Prostate gland (tissue), 2 donors: ENCODE measurements at regions not wholly inside any gene's neighbourhood (a gene's known extent, or its start where the extent isn't known, plus 50 kb on each side); places are given as distances from the start of the nearest gene placed in this dataset.
A peak's percentile ranks its signal among the peaks of the same experiment; 100 is the strongest.

Source experiments
- DNase-seq: peaks from one replicate; pipeline ENCODE4 v3.0.0-alpha.2; 2019; ENCODE audit warnings: low spot score
- H3K27ac ChIP-seq, 2 donors: fragments of 200-600 bp; sonication (generic); 2 replicates each; pipeline ENCODE4 v1.5.1; 2017 to 2019
- H3K27me3 ChIP-seq: fragments of 200-600 bp; sonication (generic); replicated peaks from 2 replicates; pipeline ENCODE4 v1.5.1; 2019; ENCODE audit not compliant: insufficient read depth
- H3K36me3 ChIP-seq, 2 donors: fragments of 200-600 bp; sonication (generic); 1 replicate in 1 of 2; 2 replicates in 1 of 2; pipeline versions ENCODE4 v1.5.1 to v1.8.1; 2017 to 2019
- H3K4me1 ChIP-seq: fragments of 200-600 bp; sonication (generic); replicated peaks from 2 replicates; pipeline ENCODE4 v1.5.1; 2019
- H3K4me3 ChIP-seq, 2 donors: fragments of 200-600 bp; sonication (generic); 2 replicates each; pipeline ENCODE4 v1.5.1; 2017 to 2019
- H3K9me3 ChIP-seq: fragments of 200-600 bp; sonication (generic); 2 replicates; pipeline ENCODE4 v1.5.1; 2017
- POLR2A ChIP-seq: fragments of 450-650 bp; IDR thresholded peaks from one replicate; pipeline ENCODE4 v1.6.1; 2016; ENCODE audit warnings: antibody characterized with exemption, mild to moderate bottlenecking
- POLR2AphosphoS5 ChIP-seq: sonication (generic); formaldehyde crosslinking; IDR thresholded peaks from one replicate; pipeline ENCODE4 v1.6.1; 2017; ENCODE audit warnings: antibody characterized with exemption
- WGBS: methylation state at CpG from one replicate; pipeline ENCODE4 v1.1.5; 2018; 5-methylcytosine and 5-hydroxymethylcytosine counted together
- intact Hi-C: fragments of 100-400 bp; cut with DNase I; formaldehyde crosslinking; loops from one replicate; pipeline ENCODE4 v1.14.2; 2022
- TF ChIP-seq, protein P1 (sequence below), 4 experiments: fragments of 200-600 bp in 2 of 4; fragments of 450-650 bp in 2 of 4; sonication (generic) in 2 of 4; IDR thresholded peaks; 1 replicate in 3 of 4; 2 replicates in 1 of 4; pipeline ENCODE4 v1.5.1; 2016 to 2019; ENCODE audit warnings: antibody characterized with exemption in 4 of 4, mild to moderate bottlenecking in 2 of 4, moderate library complexity in 2 of 4

GRCh38 chr1:168435439-168435838, 108.4 kb downstream of the XCL2 start:
- WGBS = 97% methylated on average over 6 of the region's 6 CpGs
- intact Hi-C loops = loop anchor here (5.0 to 10.0 kb wide), 3 partner anchors 47 to 909 kb away; partner anchors contain the start of gene XCL1
- Histone ChIP-seq H3K27ac (no peak overlapping the region), H3K36me3 (no peaks in the 10 kb centered on the region), H3K4me3 (no peak overlapping the region), H3K27me3 (no peaks in the 10 kb centered on the region), H3K9me3 (no peaks in the 10 kb centered on the region), H3K4me1 (no peaks in the 10 kb centered on the region)
- no peak for DNase-seq
- TF ChIP-seq POLR2AphosphoS5 = no peak
- no peak for TF ChIP-seq POLR2A
- TF ChIP-seq, protein P1, sequence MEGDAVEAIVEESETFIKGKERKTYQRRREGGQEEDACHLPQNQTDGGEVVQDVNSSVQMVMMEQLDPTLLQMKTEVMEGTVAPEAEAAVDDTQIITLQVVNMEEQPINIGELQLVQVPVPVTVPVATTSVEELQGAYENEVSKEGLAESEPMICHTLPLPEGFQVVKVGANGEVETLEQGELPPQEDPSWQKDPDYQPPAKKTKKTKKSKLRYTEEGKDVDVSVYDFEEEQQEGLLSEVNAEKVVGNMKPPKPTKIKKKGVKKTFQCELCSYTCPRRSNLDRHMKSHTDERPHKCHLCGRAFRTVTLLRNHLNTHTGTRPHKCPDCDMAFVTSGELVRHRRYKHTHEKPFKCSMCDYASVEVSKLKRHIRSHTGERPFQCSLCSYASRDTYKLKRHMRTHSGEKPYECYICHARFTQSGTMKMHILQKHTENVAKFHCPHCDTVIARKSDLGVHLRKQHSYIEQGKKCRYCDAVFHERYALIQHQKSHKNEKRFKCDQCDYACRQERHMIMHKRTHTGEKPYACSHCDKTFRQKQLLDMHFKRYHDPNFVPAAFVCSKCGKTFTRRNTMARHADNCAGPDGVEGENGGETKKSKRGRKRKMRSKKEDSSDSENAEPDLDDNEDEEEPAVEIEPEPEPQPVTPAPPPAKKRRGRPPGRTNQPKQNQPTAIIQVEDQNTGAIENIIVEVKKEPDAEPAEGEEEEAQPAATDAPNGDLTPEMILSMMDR (IDR thresholded peaks at IDR 0.05) = no peak

DNA sequence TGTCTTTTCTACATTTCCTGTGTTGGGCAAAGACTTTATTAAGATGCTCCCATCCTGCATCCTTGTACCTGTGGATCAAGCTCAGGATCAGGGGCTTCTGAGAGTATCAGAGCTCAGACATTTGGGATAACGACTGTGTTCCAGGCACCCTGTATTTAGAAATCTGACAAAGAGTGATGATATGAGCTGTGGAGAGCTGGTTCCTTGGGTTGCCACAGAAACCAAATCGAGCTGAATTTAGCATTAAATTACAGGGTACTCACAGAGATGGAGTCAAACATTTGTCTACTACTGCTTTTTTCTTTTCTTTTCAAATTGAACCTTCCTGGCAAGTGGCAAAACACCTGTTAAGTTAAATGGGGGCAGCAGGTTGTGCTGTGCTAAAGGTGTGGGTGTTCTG, 110.6 kb downstream of the XCL2 start:
- Histone ChIP-seq H3K27me3 (no peaks in the 10 kb centered on the region), H3K36me3 (no peaks in the 10 kb centered on the region), H3K27ac (no peak overlapping the region), H3K9me3 (no peaks in the 10 kb centered on the region), H3K4me1 (no peaks in the 10 kb centered on the region), H3K4me3 (no peak overlapping the region)
- intact Hi-C loops = loop anchor here (5.0 to 10.0 kb wide), 3 partner anchors 91 to 912 kb away; partner anchors contain the start of gene XCL1
- TF ChIP-seq POLR2A (no peak), POLR2AphosphoS5 (no peak)
- TF ChIP-seq, protein P1 (IDR thresholded peaks at IDR 0.05) = no peak
- no peak for DNase-seq
- 70% methylated on average over 2 of the region's 2 CpGs for WGBS

- intact Hi-C loops = loop anchor here (5.0 to 10.0 kb wide), 3 partner anchors 90 to 913 kb away; partner anchors contain the start of gene XCL1
- H3K36me3 ChIP-seq = no peaks in the 10 kb centered on the region
- no peak for DNase-seq
- H3K4me1 ChIP-seq = no peaks in the 10 kb centered on the region
- no peaks in the 10 kb centered on the region for H3K9me3 ChIP-seq
- no peaks in the 10 kb centered on the region for H3K27me3 ChIP-seq
- no peak overlapping the region for H3K27ac ChIP-seq
- H3K4me3 ChIP-seq = no peak overlapping the region
- TF ChIP-seq, protein P1 (IDR thresholded peaks at IDR 0.05) = no peak
- TF ChIP-seq POLR2AphosphoS5 (no peak), POLR2A (no peak)
Measured at GRCh38 chr1:168431882-168432281, 111.9 kb downstream of the XCL2 start.

- Histone ChIP-seq H3K27ac (peak overlapping the region; percentile 34 to 45), H3K4me3 (no peak overlapping the region), H3K4me1 (no peaks in the 10 kb centered on the region), H3K9me3 (no peaks in the 10 kb centered on the region), H3K36me3 (no peaks in the 10 kb centered on the region), H3K27me3 (no peaks in the 10 kb centered on the region)
- 55% methylated on average over 13 of the region's 13 CpGs for WGBS
- TF ChIP-seq POLR2AphosphoS5 (no peak), POLR2A (no peak)
- TF ChIP-seq, protein P1 (IDR thresholded peaks at IDR 0.05) = no peak
- DNase-seq = no peak
- intact Hi-C loops = loop anchor here (5.0 to 10.0 kb wide), 3 partner anchors 88 to 914 kb away; partner anchors contain the start of gene XCL1
Measured at GRCh38 chr1:168430321-168430720, 113.5 kb downstream of the XCL2 start.

- no peak overlapping the region for H3K4me3 ChIP-seq
- no peaks in the 10 kb centered on the region for H3K9me3 ChIP-seq
- intact Hi-C loops = no loop called here
- no peaks in the 10 kb centered on the region for H3K27me3 ChIP-seq
- no peaks in the 10 kb centered on the region for H3K36me3 ChIP-seq
- TF ChIP-seq, protein P1 (IDR thresholded peaks at IDR 0.05) = no peak
- TF ChIP-seq POLR2AphosphoS5 (no peak), POLR2A (no peak)
- no peaks in the 10 kb centered on the region for H3K4me1 ChIP-seq
- 53% methylated on average over 4 of the region's 4 CpGs for WGBS
- no peak for DNase-seq
- H3K27ac ChIP-seq = peak overlapping the region; percentile 31 to 40
Measured at GRCh38 chr1:168428063-168428731, 115.6 kb downstream of the XCL2 start.
